GM20000 (cell line): ENCODE measurements at regions not wholly inside any gene's neighbourhood (a gene's known extent, or its start where the extent isn't known, plus 50 kb on each side); places are given as distances from the start of the nearest gene placed in this dataset.
"Not testable (repeated sequence)": the region's sequence is repeated elsewhere in the genome, so short reads cannot be mapped to it uniquely, and the experiment has no call there.

Experiments used
- DNase-seq: peaks from one replicate; pipeline ENCODE4 v3.0.0; 2012; ENCODE audit warnings: low spot score
- TF ChIP-seq, protein P1 (sequence below): IDR thresholded peaks from 2 replicates; pipeline ENCODE4 v1.5.1; 2012; ENCODE audit warnings: mild to moderate bottlenecking, control low read depth; ENCODE audit errors: extremely low read depth, missing control alignments

DNA sequence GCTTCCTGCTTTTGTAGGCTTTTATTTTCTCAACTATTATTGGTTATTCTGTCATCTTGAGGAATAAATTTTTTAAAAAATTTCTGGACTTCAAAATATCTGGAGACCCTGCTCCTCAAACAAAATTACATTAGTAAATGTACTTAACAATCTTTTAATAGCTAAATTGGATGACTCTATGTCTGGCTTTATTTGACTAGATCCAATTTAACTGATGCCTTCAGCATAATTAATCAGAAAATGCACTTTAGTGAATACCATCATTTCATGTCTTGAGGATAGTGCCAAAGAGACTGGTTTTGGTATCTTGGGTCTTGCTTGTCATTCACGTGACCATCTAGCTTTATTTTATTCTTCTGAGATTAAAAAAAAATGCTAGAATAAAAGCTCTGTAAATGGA lies 1301.2 kb downstream of the JRKL start:
- DNase-seq = no peak
- TF ChIP-seq, protein P1, sequence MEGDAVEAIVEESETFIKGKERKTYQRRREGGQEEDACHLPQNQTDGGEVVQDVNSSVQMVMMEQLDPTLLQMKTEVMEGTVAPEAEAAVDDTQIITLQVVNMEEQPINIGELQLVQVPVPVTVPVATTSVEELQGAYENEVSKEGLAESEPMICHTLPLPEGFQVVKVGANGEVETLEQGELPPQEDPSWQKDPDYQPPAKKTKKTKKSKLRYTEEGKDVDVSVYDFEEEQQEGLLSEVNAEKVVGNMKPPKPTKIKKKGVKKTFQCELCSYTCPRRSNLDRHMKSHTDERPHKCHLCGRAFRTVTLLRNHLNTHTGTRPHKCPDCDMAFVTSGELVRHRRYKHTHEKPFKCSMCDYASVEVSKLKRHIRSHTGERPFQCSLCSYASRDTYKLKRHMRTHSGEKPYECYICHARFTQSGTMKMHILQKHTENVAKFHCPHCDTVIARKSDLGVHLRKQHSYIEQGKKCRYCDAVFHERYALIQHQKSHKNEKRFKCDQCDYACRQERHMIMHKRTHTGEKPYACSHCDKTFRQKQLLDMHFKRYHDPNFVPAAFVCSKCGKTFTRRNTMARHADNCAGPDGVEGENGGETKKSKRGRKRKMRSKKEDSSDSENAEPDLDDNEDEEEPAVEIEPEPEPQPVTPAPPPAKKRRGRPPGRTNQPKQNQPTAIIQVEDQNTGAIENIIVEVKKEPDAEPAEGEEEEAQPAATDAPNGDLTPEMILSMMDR = no peak

DNA sequence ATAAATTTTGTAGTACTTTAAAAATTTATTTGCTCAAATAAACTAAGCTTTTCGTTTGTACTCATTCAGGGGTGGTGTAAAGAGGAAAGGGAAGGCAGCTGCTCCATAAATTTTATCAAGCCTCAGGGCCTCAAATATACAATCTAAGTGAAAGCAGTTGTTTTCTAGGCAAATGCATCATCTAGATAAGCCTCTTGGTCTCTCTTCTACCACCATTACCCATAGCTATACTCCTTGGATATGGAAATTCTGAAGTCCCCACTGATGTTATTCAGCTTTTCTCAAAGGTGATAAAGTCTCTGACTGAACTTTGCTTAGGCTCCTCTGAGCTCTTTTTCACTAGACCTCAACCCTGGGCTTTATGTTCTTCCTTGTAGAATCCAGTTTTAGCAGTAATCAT lies 1313.1 kb downstream of the JRKL start:
- no peak for DNase-seq
- TF ChIP-seq, protein P1 = no peak

DNA sequence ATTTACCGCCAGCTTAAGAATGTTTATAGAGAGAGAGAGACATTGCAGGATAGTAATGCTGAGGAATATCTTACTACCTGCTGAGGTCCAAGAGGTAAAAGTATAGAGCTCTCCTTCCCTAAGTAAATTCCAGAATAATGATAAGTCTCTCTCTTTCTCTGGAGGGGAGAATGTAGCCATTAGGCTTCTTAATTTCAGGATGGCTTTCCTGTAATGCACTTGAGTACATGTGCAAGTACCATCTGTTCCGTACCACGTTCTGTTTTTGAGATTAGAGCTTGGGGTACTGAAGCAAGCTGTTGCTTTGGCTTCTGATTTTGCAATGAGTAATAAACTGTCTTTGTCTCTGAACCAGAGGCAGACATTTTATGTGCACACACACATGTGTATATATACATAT lies 1314.0 kb downstream of the JRKL start:
- TF ChIP-seq, protein P1 = no peak
- no peak for DNase-seq

DNA sequence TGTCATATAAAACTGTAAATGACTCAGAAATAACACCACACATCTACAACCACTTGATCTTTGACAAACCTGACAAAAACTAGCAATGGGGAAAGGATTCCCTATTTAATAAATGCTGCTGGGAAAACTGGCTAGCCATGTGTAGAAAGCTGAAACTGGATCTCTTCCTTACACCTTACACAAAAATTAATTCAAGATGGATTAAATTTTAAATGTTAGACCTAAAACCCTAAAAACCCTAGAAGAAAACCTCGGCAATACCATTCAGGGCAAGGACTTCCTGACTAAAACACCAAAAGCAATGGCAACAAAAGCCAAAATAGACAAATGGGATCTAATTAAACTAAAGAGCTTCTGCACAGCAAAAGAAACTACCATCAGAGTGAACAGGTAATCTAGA lies 1315.3 kb upstream of the CNTN5 start:
- DNase-seq = not testable (repeated sequence)

DNA sequence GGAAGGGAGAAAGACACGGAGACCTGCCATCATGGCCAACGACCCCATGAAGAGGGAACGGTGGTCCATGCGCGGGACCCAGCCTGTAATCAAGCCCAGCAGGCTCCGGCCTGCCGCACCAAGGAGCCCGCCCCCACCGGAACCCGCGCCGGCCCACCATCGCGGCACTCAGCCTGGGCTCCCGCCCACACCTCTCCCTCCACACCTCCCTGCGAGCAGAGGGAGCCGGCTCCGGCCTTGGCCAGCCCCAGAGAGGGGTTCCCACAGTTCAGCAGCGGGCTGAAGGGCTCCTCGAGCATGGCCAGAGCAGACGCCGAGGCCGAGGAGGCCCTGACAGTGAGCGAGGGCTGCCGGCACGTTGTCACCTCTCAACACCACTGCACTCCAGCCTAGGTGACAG lies 1302.8 kb upstream of the CNTN5 start:
- no peak for DNase-seq
- TF ChIP-seq, protein P1 = no peak

DNA sequence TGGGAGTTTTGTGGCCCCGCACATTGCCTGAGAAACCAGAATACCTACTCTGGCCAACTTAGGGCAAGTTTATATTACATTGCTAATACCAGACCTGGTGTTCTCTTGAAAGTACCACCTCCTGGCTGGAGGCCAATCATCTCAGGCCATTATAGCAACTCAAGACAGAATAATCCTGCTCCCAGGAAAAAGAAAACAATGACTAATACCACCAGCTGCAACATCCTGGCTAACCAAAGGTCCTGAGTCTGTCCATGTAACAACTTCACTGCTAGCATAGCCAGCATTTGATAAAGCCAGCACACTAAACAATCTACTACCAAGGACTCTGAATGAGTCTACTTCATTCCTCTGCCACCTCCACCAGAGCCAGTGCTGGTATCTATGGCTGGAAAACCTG lies 1298.7 kb upstream of the CNTN5 start:
- DNase-seq = no peak
- TF ChIP-seq, protein P1 = no peak

DNA sequence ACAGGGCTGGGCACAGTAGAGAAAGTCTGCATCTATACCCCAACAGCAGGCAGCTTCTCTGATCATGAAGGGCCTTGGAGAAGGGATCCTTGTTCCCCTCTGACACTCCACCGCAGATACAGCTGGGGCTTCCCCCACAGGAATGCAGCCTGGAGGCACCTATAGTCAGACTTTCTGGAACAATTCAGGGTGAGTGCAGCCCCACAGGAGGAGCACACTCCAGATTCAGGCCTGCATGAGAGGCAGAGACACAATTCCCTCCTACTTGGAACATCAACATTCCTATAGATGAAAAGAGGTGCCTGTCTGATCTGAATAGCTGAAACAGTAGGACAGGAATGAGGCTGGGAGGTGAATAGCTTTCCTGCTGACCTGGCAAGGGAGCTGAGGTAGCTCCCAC lies 1298.0 kb upstream of the CNTN5 start:
- no peak for DNase-seq
- TF ChIP-seq, protein P1 = no peak

DNA sequence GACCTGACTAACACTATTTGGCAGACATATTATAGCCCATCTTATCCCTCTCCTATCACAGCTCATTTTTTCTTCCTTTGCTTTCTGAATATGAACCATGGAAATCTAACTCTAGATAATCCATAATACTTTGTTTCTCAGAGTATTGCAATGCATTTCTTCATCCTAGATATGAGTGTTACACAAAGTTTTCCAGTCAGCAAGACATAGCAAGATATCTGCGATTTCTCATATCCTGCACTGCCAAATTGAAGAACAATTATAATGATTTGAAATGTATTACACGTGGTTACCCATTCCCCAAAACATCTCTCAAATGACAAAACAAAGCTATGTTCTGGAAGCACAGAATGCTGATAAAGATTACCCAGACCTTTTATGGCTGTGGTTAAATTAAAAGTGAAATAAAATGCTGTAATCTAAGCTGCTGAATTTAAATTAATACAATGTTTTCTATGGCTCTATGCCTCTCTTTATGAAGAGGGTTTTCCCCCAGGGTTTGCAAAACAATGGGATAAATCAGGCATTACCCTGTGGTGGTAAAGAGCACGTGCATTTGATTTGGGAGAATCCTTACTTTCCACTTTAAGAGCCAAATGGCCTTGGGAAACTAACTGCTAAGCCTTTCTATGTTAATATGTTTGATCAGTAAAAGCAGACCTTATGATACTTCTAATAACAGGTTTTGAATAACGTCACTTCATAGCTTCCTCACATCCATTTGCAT lies 1291.0 kb upstream of the CNTN5 start:
- TF ChIP-seq, protein P1 = no peak
- DNase-seq = no peak
